CD4-positive, CD25-positive, alpha-beta regulatory T cell (primary cell): ENCODE measurements at regions not wholly inside any gene's neighbourhood (a gene's known extent, or its start where the extent isn't known, plus 50 kb on each side); places are given as distances from the start of the nearest gene placed in this dataset.

ENCODE experiments used
- ATAC-seq, 2 donors: fragments of 150-1000 bp; cut with Tn5 transposase; one replicate each; pipeline ENCODE4 v1.10.0; 2021; ENCODE audit warnings: low read depth in 2 of 2, moderate number of reproducible peaks in 2 of 2, moderate library complexity in 1 of 2
- DNase-seq, 3 donors: peaks; one replicate each; pipeline versions ENCODE4 v3.0.0 to v3.0.0-alpha.2; 2012 to 2022; ENCODE audit warnings: mixed read lengths in 1 of 3
- H3K27ac ChIP-seq: one replicate; pipeline ENCODE4 v1.7.0; 2013; ENCODE audit warnings: mild to moderate bottlenecking, low read length; ENCODE audit not compliant: insufficient read depth, poor library complexity, severe bottlenecking
- H3K27me3 ChIP-seq: one replicate; pipeline ENCODE4 v1.7.0; 2013; ENCODE audit warnings: low read length; ENCODE audit not compliant: control insufficient read depth, insufficient read depth
- H3K36me3 ChIP-seq: one replicate; pipeline ENCODE4 v1.7.0; 2013; ENCODE audit warnings: mild to moderate bottlenecking, low read length, moderate library complexity; ENCODE audit not compliant: control insufficient read depth, insufficient read depth
- H3K4me1 ChIP-seq: 2 replicates; pipeline ENCODE4 v1.7.0; 2013; ENCODE audit warnings: mild to moderate bottlenecking, low read length; ENCODE audit not compliant: insufficient read depth, control insufficient read depth, poor library complexity, severe bottlenecking
- H3K4me3 ChIP-seq: one replicate; pipeline ENCODE4 v1.7.0; 2013; ENCODE audit warnings: low read depth, mild to moderate bottlenecking, low read length, moderate library complexity
- H3K9me3 ChIP-seq, 2 experiments: 1 replicate in 1 of 2; 2 replicates in 1 of 2; pipeline ENCODE4 v1.7.0; 2013; ENCODE audit warnings: low read length in 2 of 2, mild to moderate bottlenecking in 1 of 2, moderate library complexity in 1 of 2; ENCODE audit not compliant: control insufficient read depth in 2 of 2
- H3K27ac Mint-ChIP-seq, 3 donors: one replicate each; pipeline ENCODE4 v1.8.0; 2020 to 2022; ENCODE audit warnings: mild to moderate bottlenecking in 3 of 3, mixed read lengths in 3 of 3, moderate library complexity in 2 of 3
- H3K27me3 Mint-ChIP-seq: one replicate; pipeline ENCODE4 v1.8.0; 2022; ENCODE audit warnings: mild to moderate bottlenecking, mixed read lengths
- H3K36me3 Mint-ChIP-seq: one replicate; pipeline ENCODE4 v1.8.0; 2020; ENCODE audit warnings: mixed read lengths
- H3K4me1 Mint-ChIP-seq, 4 donors: one replicate each; pipeline ENCODE4 v1.8.0; 2020 to 2022; ENCODE audit warnings: mixed read lengths in 4 of 4, mild to moderate bottlenecking in 1 of 4
- H3K4me3 Mint-ChIP-seq, 4 donors: one replicate each; pipeline ENCODE4 v1.8.0; 2020 to 2022; ENCODE audit warnings: mild to moderate bottlenecking in 4 of 4, mixed read lengths in 4 of 4, moderate library complexity in 3 of 4
- H3K9me3 Mint-ChIP-seq, 7 donors: one replicate each; pipeline ENCODE4 v1.8.0; 2020 to 2022; ENCODE audit warnings: mixed read lengths in 7 of 7, mild to moderate bottlenecking in 3 of 7, moderate library complexity in 2 of 7

DNA sequence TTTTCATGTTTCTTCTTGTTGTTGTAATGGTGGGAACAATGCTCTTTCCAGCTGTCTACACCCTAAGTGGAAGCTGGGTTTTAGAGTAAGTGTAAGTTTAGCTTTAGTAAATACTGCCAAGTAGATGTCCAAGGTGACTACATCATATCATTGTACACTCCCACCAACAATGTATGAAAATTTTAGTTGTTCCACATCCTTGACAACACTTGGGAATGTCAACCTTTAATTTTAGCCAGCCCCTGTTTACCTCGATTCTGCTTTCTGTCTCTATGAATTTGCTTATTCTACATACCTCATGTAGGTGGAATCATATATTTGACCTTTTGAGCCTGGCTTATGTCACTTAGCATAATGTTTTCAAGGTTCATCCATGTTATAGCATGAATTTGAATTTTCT lies 93.0 kb downstream of the MTPAP start:
- H3K36me3 Mint-ChIP-seq, result no peaks in the 10 kb centered on the region
- H3K4me1 Mint-ChIP-seq, result no peaks in the 10 kb centered on the region
- H3K27me3 Mint-ChIP-seq, result peaks cover 28% of the 10 kb centered on the region

GRCh38 chr10:30254926-30255325 lies 94.2 kb downstream of the MTPAP start:
- peaks cover 0 to 2% of the 10 kb centered on the region in 2 experiments for H3K9me3 ChIP-seq
- H3K27me3 Mint-ChIP-seq, result peaks cover 34% of the 10 kb centered on the region

More for the DNA sequence above, 93.0 kb downstream of the MTPAP start:
- H3K27ac ChIP-seq, result no peak overlapping the region
- H3K9me3 ChIP-seq, result peaks cover 0 to 2% of the 10 kb centered on the region in 2 experiments
- H3K36me3 ChIP-seq, result no peaks in the 10 kb centered on the region
- H3K9me3 Mint-ChIP-seq, result peaks cover 0 to 26% (median 7%) of the 10 kb centered on the region in 7 donors
- H3K4me3 ChIP-seq, result no peak overlapping the region
- H3K4me3 Mint-ChIP-seq, result no peak overlapping the region
- H3K4me1 ChIP-seq, result no peaks in the 10 kb centered on the region
- H3K27me3 ChIP-seq, result peaks cover 8% of the 10 kb centered on the region
- no peak for ATAC-seq
- DNase-seq, result no peak
- H3K27ac Mint-ChIP-seq, result no peak overlapping the region

GRCh38 chr10:30248728-30249127 lies 100.3 kb downstream of the MTPAP start:
- no peak for DNase-seq
- no peaks in the 10 kb centered on the region for H3K4me1 ChIP-seq
- peaks cover 23% of the 10 kb centered on the region for H3K27me3 Mint-ChIP-seq

More at GRCh38 chr10:30254926-30255325, 94.2 kb downstream of the MTPAP start:
- no peak overlapping the region for H3K4me3 Mint-ChIP-seq
- H3K36me3 Mint-ChIP-seq, result no peaks in the 10 kb centered on the region
- Histone ChIP-seq H3K4me1 (no peaks in the 10 kb centered on the region), H3K36me3 (no peaks in the 10 kb centered on the region), H3K27ac (no peak overlapping the region), H3K4me3 (no peak overlapping the region), H3K27me3 (peaks cover 8% of the 10 kb centered on the region)
- no peak for ATAC-seq
- H3K9me3 Mint-ChIP-seq, result peaks cover 0 to 26% (median 4%) of the 10 kb centered on the region in 7 donors
- H3K27ac Mint-ChIP-seq, result no peak overlapping the region
- DNase-seq, result no peak
- H3K4me1 Mint-ChIP-seq, result no peaks in the 10 kb centered on the region

DNA sequence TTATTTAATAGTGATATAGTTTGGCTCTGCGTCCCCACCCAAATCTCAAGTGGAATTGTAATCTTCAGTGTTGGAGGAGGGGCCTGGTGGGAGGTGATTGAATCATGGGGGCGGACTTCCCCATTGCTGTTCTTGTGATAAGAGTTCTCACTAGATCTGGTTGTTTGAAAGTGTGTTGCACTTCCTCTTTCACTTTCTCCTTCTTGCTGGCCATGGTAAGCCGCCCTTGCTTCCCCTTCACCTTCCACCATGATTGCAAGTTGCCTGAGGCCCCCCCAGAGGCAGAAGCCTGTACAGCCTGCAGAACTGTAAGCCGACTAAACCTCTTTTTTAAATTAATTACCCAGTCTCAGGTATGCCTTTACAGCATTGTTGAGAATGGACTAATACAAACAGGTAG lies 101.4 kb downstream of the MTPAP start:
- peaks cover 0 to 8% (median 2%) of the 10 kb centered on the region in 4 donors for H3K4me1 Mint-ChIP-seq
- H3K27me3 Mint-ChIP-seq, result peaks cover 19% of the 10 kb centered on the region
- Histone ChIP-seq H3K27ac (no peak overlapping the region), H3K4me3 (no peak overlapping the region), H3K9me3 (no peaks in the 10 kb centered on the region), H3K27me3 (no peaks in the 10 kb centered on the region), H3K4me1 (no peaks in the 10 kb centered on the region), H3K36me3 (no peaks in the 10 kb centered on the region)
- H3K4me3 Mint-ChIP-seq, result peak overlapping the region in 2 of 4 donors; percentile 30 to 70
- no peak overlapping the region for H3K27ac Mint-ChIP-seq
- no peaks in the 10 kb centered on the region for H3K36me3 Mint-ChIP-seq
- H3K9me3 Mint-ChIP-seq, result peaks cover 0 to 6% (median 1%) of the 10 kb centered on the region in 7 donors
- ATAC-seq (no peak), DNase-seq (peak in 1 of 3 donors; percentile 37)

More at GRCh38 chr10:30248728-30249127, 100.3 kb downstream of the MTPAP start:
- no peaks in the 10 kb centered on the region for H3K36me3 Mint-ChIP-seq
- H3K4me1 Mint-ChIP-seq, result peaks cover 0 to 8% (median 2%) of the 10 kb centered on the region in 4 donors
- Histone ChIP-seq H3K36me3 (no peaks in the 10 kb centered on the region), H3K4me3 (no peak overlapping the region), H3K9me3 (peaks cover 0 to 2% of the 10 kb centered on the region in 2 experiments), H3K27ac (no peak overlapping the region), H3K27me3 (no peaks in the 10 kb centered on the region)
- peaks cover 0 to 14% (median 2%) of the 10 kb centered on the region in 7 donors for H3K9me3 Mint-ChIP-seq
- H3K27ac Mint-ChIP-seq, result no peak overlapping the region
- ATAC-seq, result no peak
- H3K4me3 Mint-ChIP-seq, result no peak overlapping the region

GRCh38 chr10:30241422-30242110 lies 107.5 kb downstream of the MTPAP start:
- H3K4me3 Mint-ChIP-seq, result no peak overlapping the region
- Histone ChIP-seq H3K27me3 (peaks cover 2% of the 10 kb centered on the region), H3K4me3 (no peak overlapping the region), H3K27ac (no peak overlapping the region), H3K9me3 (no peaks in the 10 kb centered on the region), H3K4me1 (no peaks in the 10 kb centered on the region), H3K36me3 (no peaks in the 10 kb centered on the region)
- H3K27me3 Mint-ChIP-seq, result peaks cover 30% of the 10 kb centered on the region
- H3K9me3 Mint-ChIP-seq, result no peaks in the 10 kb centered on the region
- DNase-seq, result no peak
- H3K27ac Mint-ChIP-seq, result no peak overlapping the region
- H3K4me1 Mint-ChIP-seq, result no peaks in the 10 kb centered on the region
- H3K36me3 Mint-ChIP-seq, result no peaks in the 10 kb centered on the region
- ATAC-seq, result no peak

GRCh38 chr10:30238836-30239235 lies 110.2 kb downstream of the MTPAP start:
- Mint-ChIP-seq H3K27me3 (peaks cover 26% of the 10 kb centered on the region), H3K9me3 (peaks cover 0 to 3% (median 0%) of the 10 kb centered on the region in 7 donors), H3K4me1 (no peaks in the 10 kb centered on the region), H3K27ac (no peak overlapping the region), H3K4me3 (no peak overlapping the region), H3K36me3 (no peaks in the 10 kb centered on the region)
- DNase-seq (no peak), ATAC-seq (no peak)
- H3K9me3 ChIP-seq, result no peaks in the 10 kb centered on the region
- H3K27me3 ChIP-seq, result peaks cover 2% of the 10 kb centered on the region
- no peak overlapping the region for H3K27ac ChIP-seq
- no peaks in the 10 kb centered on the region for H3K36me3 ChIP-seq
- no peak overlapping the region for H3K4me3 ChIP-seq
- no peaks in the 10 kb centered on the region for H3K4me1 ChIP-seq

DNA sequence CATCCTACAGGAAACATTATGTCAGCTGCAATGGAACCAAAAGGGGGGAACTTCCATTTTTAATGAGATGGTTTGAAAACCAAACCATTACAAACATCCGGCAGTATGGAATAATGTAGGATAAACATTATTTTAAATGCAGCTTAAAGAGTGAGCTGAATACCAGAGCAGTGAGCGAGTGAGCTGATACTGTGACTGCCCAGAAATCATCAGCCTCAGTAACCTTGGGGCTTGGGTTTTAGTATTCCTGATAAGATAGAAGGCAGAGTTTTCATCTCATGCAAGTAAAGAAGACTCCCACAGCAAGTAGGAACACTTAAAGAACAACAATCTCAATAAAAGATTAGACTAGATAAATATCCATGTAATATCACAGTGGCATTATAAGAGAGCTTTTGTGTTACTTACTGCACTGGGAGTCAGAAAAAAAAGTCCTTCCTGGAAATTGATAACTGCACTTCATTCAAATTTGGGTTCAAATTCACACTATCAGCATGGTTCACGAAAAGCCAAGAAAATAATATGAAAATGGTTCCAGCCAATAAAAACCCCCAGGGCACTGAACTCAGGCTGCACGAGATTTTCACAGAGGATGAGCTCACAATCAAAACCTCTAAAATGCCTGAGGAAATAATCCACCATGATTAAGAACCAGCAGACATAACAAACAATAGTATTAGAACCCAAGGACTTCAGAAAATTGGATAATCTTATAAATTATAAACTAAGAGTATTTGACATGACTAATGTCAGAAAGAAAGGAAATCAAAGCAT lies 115.7 kb downstream of the MTPAP start:
- Histone ChIP-seq H3K36me3 (no peaks in the 10 kb centered on the region), H3K9me3 (no peaks in the 10 kb centered on the region), H3K27ac (no peak overlapping the region), H3K4me1 (peaks cover 8% of the 10 kb centered on the region), H3K27me3 (peaks cover 2% of the 10 kb centered on the region), H3K4me3 (no peak overlapping the region)
- H3K9me3 Mint-ChIP-seq, result peaks cover 0 to 3% (median 0%) of the 10 kb centered on the region in 7 donors
- peaks cover 4% of the 10 kb centered on the region for H3K27me3 Mint-ChIP-seq
- no peak for ATAC-seq
- no peak overlapping the region for H3K27ac Mint-ChIP-seq
- no peak overlapping the region for H3K4me3 Mint-ChIP-seq
- DNase-seq, result no peak
- H3K36me3 Mint-ChIP-seq, result no peaks in the 10 kb centered on the region
- peaks cover 0 to 13% (median 6%) of the 10 kb centered on the region in 4 donors for H3K4me1 Mint-ChIP-seq
